Neural progenitor cell (in vitro differentiated cells): ENCODE measurements at regions not wholly inside any gene's neighbourhood (a gene's known extent, or its start where the extent isn't known, plus 50 kb on each side); places are given as distances from the start of the nearest gene placed in this dataset.
"Not testable (repeated sequence)": the region's sequence is repeated elsewhere in the genome, so short reads cannot be mapped to it uniquely, and the experiment has no call there.

ENCODE experiments used
- EZH2phosphoT487 ChIP-seq: fragments of 200-600 bp; sonication (generic); IDR thresholded peaks from 2 replicates; pipeline ENCODE4 v1.6.1; 2017; ENCODE audit warnings: antibody characterized with exemption
- TF ChIP-seq, protein P1 (sequence below): fragments of 200-600 bp; sonication (generic); IDR thresholded peaks from 2 replicates; pipeline ENCODE4 v1.5.1; 2017; ENCODE audit warnings: antibody characterized with exemption, mild to moderate bottlenecking

DNA sequence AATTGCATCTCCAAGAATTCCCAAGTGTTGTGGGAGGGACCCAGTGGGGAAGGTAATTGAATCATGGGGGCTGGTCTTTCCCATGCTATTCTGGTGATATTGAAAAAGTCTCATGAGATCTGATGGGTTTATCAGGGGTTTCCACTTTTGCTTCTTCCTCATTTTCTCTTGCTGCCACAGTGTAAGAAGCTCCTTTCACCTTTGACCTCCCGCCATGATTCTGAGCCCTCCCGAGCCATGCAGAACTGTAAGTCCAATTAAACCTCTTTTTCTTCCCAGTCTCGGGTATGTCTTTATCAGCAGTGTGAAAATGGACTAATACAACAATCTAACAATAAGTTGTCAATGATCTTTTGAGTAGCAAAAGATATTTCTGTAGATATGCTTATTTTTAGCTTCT is 338.1 kb upstream of the GALNTL6 start:
- TF ChIP-seq, protein P1, sequence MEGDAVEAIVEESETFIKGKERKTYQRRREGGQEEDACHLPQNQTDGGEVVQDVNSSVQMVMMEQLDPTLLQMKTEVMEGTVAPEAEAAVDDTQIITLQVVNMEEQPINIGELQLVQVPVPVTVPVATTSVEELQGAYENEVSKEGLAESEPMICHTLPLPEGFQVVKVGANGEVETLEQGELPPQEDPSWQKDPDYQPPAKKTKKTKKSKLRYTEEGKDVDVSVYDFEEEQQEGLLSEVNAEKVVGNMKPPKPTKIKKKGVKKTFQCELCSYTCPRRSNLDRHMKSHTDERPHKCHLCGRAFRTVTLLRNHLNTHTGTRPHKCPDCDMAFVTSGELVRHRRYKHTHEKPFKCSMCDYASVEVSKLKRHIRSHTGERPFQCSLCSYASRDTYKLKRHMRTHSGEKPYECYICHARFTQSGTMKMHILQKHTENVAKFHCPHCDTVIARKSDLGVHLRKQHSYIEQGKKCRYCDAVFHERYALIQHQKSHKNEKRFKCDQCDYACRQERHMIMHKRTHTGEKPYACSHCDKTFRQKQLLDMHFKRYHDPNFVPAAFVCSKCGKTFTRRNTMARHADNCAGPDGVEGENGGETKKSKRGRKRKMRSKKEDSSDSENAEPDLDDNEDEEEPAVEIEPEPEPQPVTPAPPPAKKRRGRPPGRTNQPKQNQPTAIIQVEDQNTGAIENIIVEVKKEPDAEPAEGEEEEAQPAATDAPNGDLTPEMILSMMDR: not testable (repeated sequence)
- not testable (repeated sequence) for TF ChIP-seq EZH2phosphoT487
